Neural progenitor cell (in vitro differentiated cells): ENCODE measurements at regions not wholly inside any gene's neighbourhood (a gene's known extent, or its start where the extent isn't known, plus 50 kb on each side); places are given as distances from the start of the nearest gene placed in this dataset.
"Not testable (repeated sequence)": the region's sequence is repeated elsewhere in the genome, so short reads cannot be mapped to it uniquely, and the experiment has no call there.

ENCODE experiments used
- DNase-seq: peaks from one replicate; pipeline ENCODE4 v3.0.0-alpha.2; 2016; ENCODE audit warnings: low spot score
- H2AFZ ChIP-seq: fragments of 200-600 bp; sonication (generic); replicated peaks from 2 replicates; pipeline ENCODE4 v1.6.1; 2016; ENCODE audit warnings: antibody characterized with exemption
- H3F3A ChIP-seq: fragments of 200-600 bp; sonication (generic); 2 replicates; pipeline ENCODE4 v1.6.1; 2016; ENCODE audit warnings: antibody characterized with exemption, low read depth
- H3K27ac ChIP-seq: fragments of 200-600 bp; sonication (generic); 2 replicates; pipeline ENCODE4 v1.5.1; 2016; ENCODE audit warnings: mild to moderate bottlenecking
- H3K27me3 ChIP-seq: fragments of 200-600 bp; sonication (generic); 2 replicates; pipeline ENCODE4 v1.6.1; 2016; ENCODE audit warnings: mild to moderate bottlenecking, moderate library complexity
- H3K36me3 ChIP-seq: fragments of 200-600 bp; sonication (generic); 2 replicates; pipeline ENCODE4 v1.5.1; 2016
- H3K4me1 ChIP-seq: fragments of 200-600 bp; sonication (generic); 2 replicates; pipeline ENCODE4 v1.6.1; 2016; ENCODE audit warnings: mixed run types
- H3K4me2 ChIP-seq: fragments of 200-600 bp; sonication (generic); 2 replicates; pipeline ENCODE4 v1.6.1; 2016
- H3K4me3 ChIP-seq: fragments of 200-600 bp; sonication (generic); 2 replicates; pipeline ENCODE4 v1.5.1; 2016
- H3K79me2 ChIP-seq: fragments of 200-600 bp; sonication (generic); 2 replicates; pipeline ENCODE4 v1.6.1; 2016; ENCODE audit warnings: low read depth
- H3K9ac ChIP-seq: fragments of 200-600 bp; sonication (generic); 2 replicates; pipeline ENCODE4 v1.6.1; 2016
- H3K9me3 ChIP-seq: fragments of 200-600 bp; sonication (generic); 2 replicates; pipeline ENCODE4 v1.5.1; 2016; ENCODE audit warnings: low read depth
- H4K20me1 ChIP-seq: fragments of 200-600 bp; sonication (generic); 2 replicates; pipeline ENCODE4 v1.6.1; 2016; ENCODE audit warnings: low read depth
- H3K27ac Mint-ChIP-seq: 3 replicates; pipeline ENCODE4 v1.8.0; 2021; ENCODE audit warnings: mixed read lengths
- H3K27me3 Mint-ChIP-seq: 2 replicates; pipeline ENCODE4 v1.8.0; 2022; ENCODE audit warnings: low read depth, mild to moderate bottlenecking, inconsistent platforms, moderate library complexity, mixed read lengths; ENCODE audit not compliant: insufficient read depth
- H3K36me3 Mint-ChIP-seq: 3 replicates; pipeline ENCODE4 v1.8.0; 2021; ENCODE audit warnings: mixed read lengths
- H3K4me1 Mint-ChIP-seq: 3 replicates; pipeline ENCODE4 v1.8.0; 2021; ENCODE audit warnings: mixed read lengths
- H3K4me3 Mint-ChIP-seq: 3 replicates; pipeline ENCODE4 v1.8.0; 2021; ENCODE audit warnings: mild to moderate bottlenecking, moderate library complexity, mixed read lengths
- H3K9me3 Mint-ChIP-seq: 3 replicates; pipeline ENCODE4 v1.8.0; 2020; ENCODE audit warnings: mixed read lengths
- EZH2 ChIP-seq: fragments of 200-600 bp; sonication (generic); IDR thresholded peaks from 2 replicates; pipeline ENCODE4 v1.6.1; 2017; ENCODE audit warnings: antibody characterized with exemption, mild to moderate bottlenecking, moderate library complexity
- EZH2phosphoT487 ChIP-seq: fragments of 200-600 bp; sonication (generic); IDR thresholded peaks from 2 replicates; pipeline ENCODE4 v1.6.1; 2017; ENCODE audit warnings: antibody characterized with exemption
- TF ChIP-seq, protein P1 (sequence below): fragments of 200-600 bp; sonication (generic); IDR thresholded peaks from 2 replicates; pipeline ENCODE4 v1.5.1; 2017; ENCODE audit warnings: antibody characterized with exemption, mild to moderate bottlenecking

DNA sequence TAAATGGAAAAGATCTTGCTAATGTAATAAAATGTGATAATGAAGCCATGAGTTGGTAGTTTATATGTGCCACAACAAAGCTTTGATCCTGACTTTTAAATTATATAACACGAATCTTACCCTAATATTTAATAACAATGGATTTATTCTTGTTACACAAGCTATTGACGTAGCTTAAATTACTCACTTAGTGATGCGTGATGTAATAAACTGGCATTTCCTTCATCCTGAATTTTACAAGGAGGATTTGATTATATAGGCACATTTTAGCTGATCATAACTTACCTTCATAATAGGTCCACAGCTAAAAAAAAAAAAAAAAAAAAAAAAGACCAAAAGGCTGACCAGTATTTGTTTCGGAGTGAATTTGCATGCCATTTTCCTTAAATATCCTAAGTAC is 76.2 kb upstream of the IVNS1ABP start:
- Histone ChIP-seq H3K27ac (no peak overlapping the region), H3K36me3 (no peaks in the 10 kb centered on the region), H4K20me1 (no peaks in the 10 kb centered on the region), H3K27me3 (no peaks in the 10 kb centered on the region), H3K79me2 (no peaks in the 10 kb centered on the region), H3K4me2 (no peak overlapping the region), H3F3A (no peaks in the 10 kb centered on the region), H3K9me3 (no peaks in the 10 kb centered on the region), H2AFZ (no peak overlapping the region), H3K9ac (no peak overlapping the region), H3K4me1 (no peaks in the 10 kb centered on the region), H3K4me3 (no peak overlapping the region)
- no peak overlapping the region for H3K4me3 Mint-ChIP-seq
- H3K27ac Mint-ChIP-seq = no peak overlapping the region
- no peaks in the 10 kb centered on the region for H3K4me1 Mint-ChIP-seq
- TF ChIP-seq EZH2phosphoT487 (no peak), EZH2 (no peak)
- TF ChIP-seq, protein P1, sequence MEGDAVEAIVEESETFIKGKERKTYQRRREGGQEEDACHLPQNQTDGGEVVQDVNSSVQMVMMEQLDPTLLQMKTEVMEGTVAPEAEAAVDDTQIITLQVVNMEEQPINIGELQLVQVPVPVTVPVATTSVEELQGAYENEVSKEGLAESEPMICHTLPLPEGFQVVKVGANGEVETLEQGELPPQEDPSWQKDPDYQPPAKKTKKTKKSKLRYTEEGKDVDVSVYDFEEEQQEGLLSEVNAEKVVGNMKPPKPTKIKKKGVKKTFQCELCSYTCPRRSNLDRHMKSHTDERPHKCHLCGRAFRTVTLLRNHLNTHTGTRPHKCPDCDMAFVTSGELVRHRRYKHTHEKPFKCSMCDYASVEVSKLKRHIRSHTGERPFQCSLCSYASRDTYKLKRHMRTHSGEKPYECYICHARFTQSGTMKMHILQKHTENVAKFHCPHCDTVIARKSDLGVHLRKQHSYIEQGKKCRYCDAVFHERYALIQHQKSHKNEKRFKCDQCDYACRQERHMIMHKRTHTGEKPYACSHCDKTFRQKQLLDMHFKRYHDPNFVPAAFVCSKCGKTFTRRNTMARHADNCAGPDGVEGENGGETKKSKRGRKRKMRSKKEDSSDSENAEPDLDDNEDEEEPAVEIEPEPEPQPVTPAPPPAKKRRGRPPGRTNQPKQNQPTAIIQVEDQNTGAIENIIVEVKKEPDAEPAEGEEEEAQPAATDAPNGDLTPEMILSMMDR = no peak
- H3K27me3 Mint-ChIP-seq = no peaks in the 10 kb centered on the region
- H3K36me3 Mint-ChIP-seq = no peaks in the 10 kb centered on the region
- no peaks in the 10 kb centered on the region for H3K9me3 Mint-ChIP-seq
- no peak for DNase-seq

DNA sequence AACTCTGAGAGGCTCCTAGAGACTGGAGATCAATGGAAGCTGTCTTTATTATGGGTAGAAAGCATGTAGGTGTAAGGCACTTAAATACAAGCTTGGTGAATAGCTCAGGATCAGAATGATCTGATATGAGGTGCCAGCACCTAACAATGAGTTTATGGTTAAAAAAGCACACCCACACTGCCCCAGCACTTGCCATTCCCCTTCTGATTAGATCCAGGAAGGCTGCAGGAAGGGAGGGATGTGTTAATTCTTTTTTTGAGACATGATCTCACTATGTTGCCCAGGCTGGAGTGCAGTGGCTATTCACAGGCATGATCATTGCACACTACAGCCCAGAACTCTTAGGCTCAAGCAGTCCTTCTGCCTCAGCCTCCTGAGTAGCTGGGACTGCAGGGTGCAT is 71.8 kb upstream of the IVNS1ABP start:
- DNase-seq = no peak
- Mint-ChIP-seq H3K9me3 (peaks cover 8% of the 10 kb centered on the region), H3K27me3 (peaks cover 2% of the 10 kb centered on the region), H3K27ac (no peak overlapping the region), H3K36me3 (no peaks in the 10 kb centered on the region), H3K4me3 (no peak overlapping the region), H3K4me1 (no peaks in the 10 kb centered on the region)
- Histone ChIP-seq H2AFZ (no peak overlapping the region), H4K20me1 (no peaks in the 10 kb centered on the region), H3F3A (no peaks in the 10 kb centered on the region), H3K79me2 (no peaks in the 10 kb centered on the region), H3K27me3 (no peaks in the 10 kb centered on the region), H3K9ac (no peak overlapping the region), H3K27ac (no peak overlapping the region), H3K4me2 (no peak overlapping the region), H3K4me3 (no peak overlapping the region), H3K9me3 (no peaks in the 10 kb centered on the region), H3K36me3 (no peaks in the 10 kb centered on the region), H3K4me1 (no peaks in the 10 kb centered on the region)
- TF ChIP-seq EZH2phosphoT487 (no peak), EZH2 (no peak)
- TF ChIP-seq, protein P1 = no peak

DNA sequence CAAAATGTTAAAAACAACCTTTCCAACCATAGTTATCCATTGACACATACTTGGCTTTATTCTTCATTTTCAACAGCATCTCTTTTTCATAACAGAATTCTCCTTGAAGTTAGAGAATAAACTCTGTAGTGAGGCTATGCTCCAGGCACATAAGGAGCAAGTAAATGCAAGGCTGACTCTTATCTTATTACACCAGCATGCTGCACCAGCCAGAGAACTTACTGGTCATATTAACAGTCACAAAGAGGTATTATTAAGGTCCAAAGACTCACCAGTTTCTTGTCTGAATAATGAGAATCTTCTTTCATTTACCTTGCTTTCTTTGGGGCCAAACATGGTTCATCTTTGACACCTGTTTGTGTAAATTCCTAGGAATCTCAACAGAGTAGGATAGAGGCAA is 71.3 kb upstream of the IVNS1ABP start:
- Histone ChIP-seq H3K79me2 (no peaks in the 10 kb centered on the region), H4K20me1 (no peaks in the 10 kb centered on the region), H3K4me1 (no peaks in the 10 kb centered on the region), H3K27me3 (no peaks in the 10 kb centered on the region), H3K9ac (no peak overlapping the region), H3K4me2 (no peak overlapping the region), H2AFZ (no peak overlapping the region), H3K4me3 (no peak overlapping the region), H3K9me3 (no peaks in the 10 kb centered on the region), H3F3A (no peaks in the 10 kb centered on the region), H3K27ac (no peak overlapping the region), H3K36me3 (no peaks in the 10 kb centered on the region)
- peaks cover 2% of the 10 kb centered on the region for H3K27me3 Mint-ChIP-seq
- no peak overlapping the region for H3K4me3 Mint-ChIP-seq
- peaks cover 8% of the 10 kb centered on the region for H3K9me3 Mint-ChIP-seq
- TF ChIP-seq, protein P1 = no peak
- TF ChIP-seq EZH2phosphoT487 (no peak), EZH2 (no peak)
- DNase-seq = no peak
- no peaks in the 10 kb centered on the region for H3K36me3 Mint-ChIP-seq
- no peaks in the 10 kb centered on the region for H3K4me1 Mint-ChIP-seq
- no peak overlapping the region for H3K27ac Mint-ChIP-seq

DNA sequence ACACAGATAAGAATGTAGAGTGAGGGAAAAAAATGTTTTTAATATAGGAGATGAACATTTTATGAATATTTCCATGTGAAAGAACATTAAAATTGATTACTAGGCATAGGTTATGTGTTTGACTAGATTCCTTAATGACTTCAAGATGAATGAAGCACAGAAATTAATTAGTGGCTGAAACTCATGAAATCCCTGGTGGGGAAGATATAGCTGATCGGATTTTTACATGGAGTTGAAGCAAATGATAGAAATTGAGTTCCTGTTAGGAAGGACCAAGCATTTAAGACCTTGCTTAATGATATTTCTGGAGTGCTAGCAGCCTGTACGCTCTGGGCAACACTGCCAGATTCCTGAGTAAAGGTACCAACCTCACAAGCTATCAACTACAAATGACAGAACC is 68.9 kb upstream of the IVNS1ABP start:
- H4K20me1 ChIP-seq = no peaks in the 10 kb centered on the region
- H3K79me2 ChIP-seq = no peaks in the 10 kb centered on the region
- H3K4me3 ChIP-seq = no peak overlapping the region
- no peak overlapping the region for H3K9ac ChIP-seq
- no peak for DNase-seq
- no peaks in the 10 kb centered on the region for H3K27me3 ChIP-seq
- TF ChIP-seq EZH2 = no peak
- TF ChIP-seq, protein P1 = no peak
- TF ChIP-seq EZH2phosphoT487 = no peak
- Mint-ChIP-seq H3K27me3 (peaks cover 2% of the 10 kb centered on the region), H3K36me3 (no peaks in the 10 kb centered on the region), H3K4me1 (no peaks in the 10 kb centered on the region), H3K9me3 (peaks cover 20% of the 10 kb centered on the region), H3K27ac (no peak overlapping the region), H3K4me3 (no peak overlapping the region)
- no peaks in the 10 kb centered on the region for H3F3A ChIP-seq
- no peak overlapping the region for H2AFZ ChIP-seq
- H3K4me2 ChIP-seq = no peak overlapping the region
- no peak overlapping the region for H3K27ac ChIP-seq
- no peaks in the 10 kb centered on the region for H3K9me3 ChIP-seq
- H3K36me3 ChIP-seq = no peaks in the 10 kb centered on the region
- H3K4me1 ChIP-seq = no peaks in the 10 kb centered on the region

DNA sequence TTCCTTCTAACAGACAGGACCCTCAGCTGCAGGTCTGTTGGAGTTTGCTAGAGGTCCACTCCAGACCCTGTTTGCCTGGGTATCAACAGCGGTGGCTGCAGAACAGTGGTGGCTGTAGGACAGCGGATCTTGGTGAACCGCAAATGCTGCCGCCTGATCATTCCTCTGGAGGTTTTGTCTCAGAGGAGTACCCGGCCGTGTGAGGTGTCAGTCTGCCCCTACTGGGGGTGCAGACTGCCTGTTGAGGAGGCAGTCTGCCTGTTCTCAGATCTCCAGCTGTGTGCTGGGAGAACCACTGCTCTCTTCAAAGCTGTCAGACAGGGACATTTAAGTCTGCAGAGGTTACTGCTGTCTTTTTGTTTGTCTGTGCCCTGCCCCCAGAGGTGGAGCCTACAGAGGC is 66.8 kb upstream of the IVNS1ABP start:
- not testable (repeated sequence) for H3K36me3 Mint-ChIP-seq, H4K20me1 ChIP-seq, H3K36me3 ChIP-seq, H3K4me1 ChIP-seq, H2AFZ ChIP-seq, H3K27me3 Mint-ChIP-seq, H3K79me2 ChIP-seq, H3K27me3 ChIP-seq, H3K4me3 Mint-ChIP-seq, H3K9ac ChIP-seq, H3F3A ChIP-seq, H3K4me2 ChIP-seq, H3K27ac ChIP-seq, H3K4me1 Mint-ChIP-seq, H3K9me3 ChIP-seq, H3K4me3 ChIP-seq, H3K27ac Mint-ChIP-seq, DNase-seq
- peaks cover 20% of the 10 kb centered on the region for H3K9me3 Mint-ChIP-seq
